Heart left ventricle (tissue), 16 donors: ENCODE measurements at regions not wholly inside any gene's neighbourhood (a gene's known extent, or its start where the extent isn't known, plus 50 kb on each side); places are given as distances from the start of the nearest gene placed in this dataset.

ENCODE experiments used
- ATAC-seq, 4 donors: fragments of 200-7000 bp; cut with Tn5 transposase; one replicate each; pipeline ENCODE4 v1.9.1; 2020 to 2022; ENCODE audit warnings: moderate library complexity in 4 of 4, mild to moderate bottlenecking in 3 of 4, moderate number of reproducible peaks in 1 of 4
- DNase-seq, 5 donors: peaks; one replicate each; pipeline ENCODE4 v3.0.0-alpha.2; 2020
- H3K27ac ChIP-seq, 12 donors: fragments of 200-600 bp; sonication (generic) in 4 of 12; one replicate each; pipeline versions ENCODE4 v1.5.0 to v1.8.0; 2016 to 2022; ENCODE audit warnings: mild to moderate bottlenecking in 2 of 12
- H3K27me3 ChIP-seq, 9 donors: fragments of 200-600 bp; sonication (generic) in 2 of 9; one replicate each; pipeline versions ENCODE4 v1.5.1 to v1.8.0; 2016 to 2022; ENCODE audit warnings: mild to moderate bottlenecking in 3 of 9
- H3K36me3 ChIP-seq, 9 donors: fragments of 200-600 bp; sonication (generic) in 2 of 9; one replicate each; pipeline versions ENCODE4 v1.5.0 to v1.8.0; 2018 to 2022; ENCODE audit warnings: mild to moderate bottlenecking in 2 of 9
- H3K4me1 ChIP-seq, 12 donors: fragments of 200-600 bp; sonication (generic) in 4 of 12; one replicate each; pipeline versions ENCODE4 v1.5.0 to v1.8.0; 2016 to 2022; ENCODE audit warnings: mild to moderate bottlenecking in 3 of 12
- H3K4me3 ChIP-seq, 12 donors: fragments of 200-600 bp; sonication (generic) in 4 of 12; one replicate each; pipeline versions ENCODE4 v1.5.0 to v1.8.0; 2017 to 2022; ENCODE audit warnings: mild to moderate bottlenecking in 9 of 12, moderate library complexity in 4 of 12
- H3K9me3 ChIP-seq, 12 donors: fragments of 200-600 bp; sonication (generic) in 4 of 12; one replicate each; pipeline versions ENCODE4 v1.5.0 to v1.8.0; 2016 to 2022; ENCODE audit warnings: mild to moderate bottlenecking in 1 of 12
- CTCF ChIP-seq, 12 donors: fragments of 200-600 bp; sonication (generic) in 4 of 12; IDR thresholded peaks; one replicate each; pipeline versions ENCODE4 v1.5.0 to v1.8.0; 2018 to 2022; ENCODE audit warnings: antibody characterized with exemption in 12 of 12, mild to moderate bottlenecking in 5 of 12
- POLR2A ChIP-seq, 2 donors: fragments of 450-650 bp; IDR thresholded peaks; one replicate each; pipeline ENCODE4 v1.6.1; 2017; ENCODE audit warnings: antibody characterized with exemption in 2 of 2, mild to moderate bottlenecking in 2 of 2, moderate library complexity in 2 of 2
- WGBS, 4 donors: extraction: QIAGEN DNeasy Blood & Tissue Kit in 2 of 4; methylation state at CpG; one replicate each; pipeline versions ENCODE4 v1.1.5 to v1.1.7; 2013 to 2018; 5-methylcytosine and 5-hydroxymethylcytosine counted together
- intact Hi-C, 10 donors: fragments of 100-400 bp; cut with DNase I; formaldehyde crosslinking; loops; one replicate each; pipeline versions ENCODE4 v1.11.1 to v1.14.2; 2022
- donor health status: ischemic (EF 13 %, LVEDD 7.1; RV severe dilation, severe dysfunction).
- donor health status: healthy with polysubstance abuse.
- donor health status: DM: no; HTN: yes; CAD: no.
- donor health status: DM: no; HTN: no; CAD: no.
- donor health status: ischemic (EF 25% LVEDD 6.9; RV normal size, moderate dysfunction).
- donor health status: ischemic (EF 25% LVEDD 5.7; RV mildly dilated, moderate dysfunction).
- donor health status: healthy.
- donor health status: DM: yes; HTN: yes; CAD: no.
- donor health status: ischemic (EF 35%, LVEDD 5.7; RV mildly dilated, moderate dysfunction).
- donor health status: nonischemic (EF 11% LVEDD 7.7; RV severe dilation, severe dysfunction).
- donor health status: DM: yes; HTN: yes; CAD: no.
- donor health status: PGD.
- donor health status: ischemic (EF 29% LVEDD 5.4; RV normal size, mild dysfunction).
- donor health status: nonischemic (EF 23%, LVEDD 6.1; RV moderate dilation, normal function).

GRCh38 chr5:18544421-18544820 is 910.2 kb downstream of the TAF11L14 start:
- intact Hi-C loops = no loop called here
- Histone ChIP-seq H3K36me3 (no peaks in the 10 kb centered on the region), H3K4me3 (no peak overlapping the region), H3K27ac (no peak overlapping the region), H3K9me3 (peaks cover 0 to 16% (median 8%) of the 10 kb centered on the region in 12 donors), H3K27me3 (no peaks in the 10 kb centered on the region), H3K4me1 (no peaks in the 10 kb centered on the region)
- no peak for ATAC-seq
- TF ChIP-seq POLR2A (IDR thresholded peaks at IDR 0.05) (no peak), CTCF (IDR thresholded peaks at IDR 0.05) (no peak)
- no peak for DNase-seq
- 82 to 86% (median 84%) methylated on average over 6 of the region's 6 CpGs for WGBS, 4 donors

GRCh38 chr5:18546591-18546990 is 912.3 kb downstream of the TAF11L14 start:
- H3K4me1 ChIP-seq = no peaks in the 10 kb centered on the region
- H3K36me3 ChIP-seq = no peaks in the 10 kb centered on the region
- H3K27ac ChIP-seq = no peak overlapping the region
- DNase-seq (no peak), ATAC-seq (no peak)
- H3K27me3 ChIP-seq = no peaks in the 10 kb centered on the region
- intact Hi-C loops = no loop called here
- no peak overlapping the region for H3K4me3 ChIP-seq
- TF ChIP-seq POLR2A (IDR thresholded peaks at IDR 0.05) (no peak), CTCF (IDR thresholded peaks at IDR 0.05) (no peak)
- H3K9me3 ChIP-seq = peaks cover 0 to 29% (median 8%) of the 10 kb centered on the region in 12 donors

- TF ChIP-seq POLR2A (IDR thresholded peaks at IDR 0.05) (no peak), CTCF (IDR thresholded peaks at IDR 0.05) (no peak)
- ATAC-seq (no peak), DNase-seq (no peak)
- no peaks in the 10 kb centered on the region for H3K4me1 ChIP-seq
- intact Hi-C loops = no loop called here
- 81 to 94% (median 91%) methylated on average over 12 to 18 of the region's 18 CpGs for WGBS, 4 donors
- no peak overlapping the region for H3K4me3 ChIP-seq
- no peak overlapping the region for H3K27ac ChIP-seq
- no peaks in the 10 kb centered on the region for H3K36me3 ChIP-seq
- H3K9me3 ChIP-seq = peaks cover 0 to 29% (median 8%) of the 10 kb centered on the region in 12 donors
- no peaks in the 10 kb centered on the region for H3K27me3 ChIP-seq
Measured at GRCh38 chr5:18551716-18552115, 917.5 kb downstream of the TAF11L14 start.

- 46 to 57% (median 51%) methylated on average over 3 of the region's 3 CpGs for WGBS, 4 donors
- Histone ChIP-seq H3K27ac (no peak overlapping the region), H3K27me3 (no peaks in the 10 kb centered on the region), H3K36me3 (no peaks in the 10 kb centered on the region), H3K4me1 (no peaks in the 10 kb centered on the region), H3K4me3 (no peak overlapping the region), H3K9me3 (peaks cover 0 to 26% (median 8%) of the 10 kb centered on the region in 12 donors)
- DNase-seq (no peak), ATAC-seq (no peak)
- TF ChIP-seq POLR2A (IDR thresholded peaks at IDR 0.05) (no peak), CTCF (IDR thresholded peaks at IDR 0.05) (no peak)
- intact Hi-C loops = no loop called here
Measured at GRCh38 chr5:18553269-18553668, 919.0 kb downstream of the TAF11L14 start.
